Esophagus squamous epithelium (tissue), 4 donors: ENCODE measurements at regions not wholly inside any gene's neighbourhood (a gene's known extent, or its start where the extent isn't known, plus 50 kb on each side); places are given as distances from the start of the nearest gene placed in this dataset.

ENCODE experiments used
- POLR2A ChIP-seq, 4 donors: fragments of 450-650 bp; IDR thresholded peaks; one replicate each; pipeline ENCODE4 v1.6.1; 2017; ENCODE audit warnings: antibody characterized with exemption in 4 of 4, mild to moderate bottlenecking in 4 of 4, moderate library complexity in 3 of 4
- TF ChIP-seq, protein P1 (sequence below), 6 experiments: fragments of 450-650 bp in 4 of 6; fragments of 200-600 bp in 2 of 6; sonication (generic) in 2 of 6; IDR thresholded peaks; one replicate each; pipeline ENCODE4 v1.5.1; 2016 to 2019; ENCODE audit warnings: antibody characterized with exemption in 6 of 6, mild to moderate bottlenecking in 4 of 6, moderate library complexity in 4 of 6

GRCh38 chr11:16609769-16610168 lies 128.7 kb upstream of the C11orf58 start:
- TF ChIP-seq, protein P1, sequence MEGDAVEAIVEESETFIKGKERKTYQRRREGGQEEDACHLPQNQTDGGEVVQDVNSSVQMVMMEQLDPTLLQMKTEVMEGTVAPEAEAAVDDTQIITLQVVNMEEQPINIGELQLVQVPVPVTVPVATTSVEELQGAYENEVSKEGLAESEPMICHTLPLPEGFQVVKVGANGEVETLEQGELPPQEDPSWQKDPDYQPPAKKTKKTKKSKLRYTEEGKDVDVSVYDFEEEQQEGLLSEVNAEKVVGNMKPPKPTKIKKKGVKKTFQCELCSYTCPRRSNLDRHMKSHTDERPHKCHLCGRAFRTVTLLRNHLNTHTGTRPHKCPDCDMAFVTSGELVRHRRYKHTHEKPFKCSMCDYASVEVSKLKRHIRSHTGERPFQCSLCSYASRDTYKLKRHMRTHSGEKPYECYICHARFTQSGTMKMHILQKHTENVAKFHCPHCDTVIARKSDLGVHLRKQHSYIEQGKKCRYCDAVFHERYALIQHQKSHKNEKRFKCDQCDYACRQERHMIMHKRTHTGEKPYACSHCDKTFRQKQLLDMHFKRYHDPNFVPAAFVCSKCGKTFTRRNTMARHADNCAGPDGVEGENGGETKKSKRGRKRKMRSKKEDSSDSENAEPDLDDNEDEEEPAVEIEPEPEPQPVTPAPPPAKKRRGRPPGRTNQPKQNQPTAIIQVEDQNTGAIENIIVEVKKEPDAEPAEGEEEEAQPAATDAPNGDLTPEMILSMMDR (IDR thresholded peaks at IDR 0.05) = no peak
- TF ChIP-seq POLR2A (IDR thresholded peaks at IDR 0.05) = no peak
